ENCODE measurements at regions not wholly inside any gene's neighbourhood (a gene's known extent, or its start where the extent isn't known, plus 50 kb on each side); places are given as distances from the start of the nearest gene placed in this dataset.

DNA sequence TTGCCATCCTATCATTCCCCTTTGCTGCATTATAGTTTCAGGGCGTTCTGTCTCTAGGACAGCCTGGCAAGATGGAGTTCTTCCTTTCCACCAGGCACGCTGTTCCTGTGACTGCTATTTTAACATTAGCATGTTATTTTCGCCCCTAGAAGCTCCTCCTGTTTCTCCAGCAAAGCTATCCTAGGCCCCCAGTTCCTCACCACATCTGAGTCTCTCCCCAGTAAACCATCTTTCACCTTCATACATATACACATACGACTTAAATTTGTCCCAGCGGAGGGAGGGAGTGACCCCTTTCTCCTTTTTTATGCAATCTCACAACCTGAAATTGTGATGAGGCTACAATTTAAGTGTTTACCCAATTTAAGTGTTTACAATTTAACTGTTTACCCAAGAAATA lies 66.7 kb upstream of the FRMD6 start:
- Histone ChIP-seq H3K27me3 (peaks cover 10% of the 10 kb centered on the region), H3K27ac (no peak overlapping the region), H3K4me1 (ENCODE audit: control insufficient read depth in 1 of 2, insufficient read depth in 1 of 2, low read depth in 1 of 2, low read length in 1 of 2) (no peaks in the 10 kb centered on the region), H3K9me3 (no peaks in the 10 kb centered on the region), H3K4me3 (ENCODE audit: low read depth in 1 of 2, low read length in 1 of 2) (no peak overlapping the region), H3K36me3 (no peaks in the 10 kb centered on the region)
- TF ChIP-seq, protein P1, sequence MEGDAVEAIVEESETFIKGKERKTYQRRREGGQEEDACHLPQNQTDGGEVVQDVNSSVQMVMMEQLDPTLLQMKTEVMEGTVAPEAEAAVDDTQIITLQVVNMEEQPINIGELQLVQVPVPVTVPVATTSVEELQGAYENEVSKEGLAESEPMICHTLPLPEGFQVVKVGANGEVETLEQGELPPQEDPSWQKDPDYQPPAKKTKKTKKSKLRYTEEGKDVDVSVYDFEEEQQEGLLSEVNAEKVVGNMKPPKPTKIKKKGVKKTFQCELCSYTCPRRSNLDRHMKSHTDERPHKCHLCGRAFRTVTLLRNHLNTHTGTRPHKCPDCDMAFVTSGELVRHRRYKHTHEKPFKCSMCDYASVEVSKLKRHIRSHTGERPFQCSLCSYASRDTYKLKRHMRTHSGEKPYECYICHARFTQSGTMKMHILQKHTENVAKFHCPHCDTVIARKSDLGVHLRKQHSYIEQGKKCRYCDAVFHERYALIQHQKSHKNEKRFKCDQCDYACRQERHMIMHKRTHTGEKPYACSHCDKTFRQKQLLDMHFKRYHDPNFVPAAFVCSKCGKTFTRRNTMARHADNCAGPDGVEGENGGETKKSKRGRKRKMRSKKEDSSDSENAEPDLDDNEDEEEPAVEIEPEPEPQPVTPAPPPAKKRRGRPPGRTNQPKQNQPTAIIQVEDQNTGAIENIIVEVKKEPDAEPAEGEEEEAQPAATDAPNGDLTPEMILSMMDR (IDR thresholded peaks at IDR 0.05) = no peak

DNA sequence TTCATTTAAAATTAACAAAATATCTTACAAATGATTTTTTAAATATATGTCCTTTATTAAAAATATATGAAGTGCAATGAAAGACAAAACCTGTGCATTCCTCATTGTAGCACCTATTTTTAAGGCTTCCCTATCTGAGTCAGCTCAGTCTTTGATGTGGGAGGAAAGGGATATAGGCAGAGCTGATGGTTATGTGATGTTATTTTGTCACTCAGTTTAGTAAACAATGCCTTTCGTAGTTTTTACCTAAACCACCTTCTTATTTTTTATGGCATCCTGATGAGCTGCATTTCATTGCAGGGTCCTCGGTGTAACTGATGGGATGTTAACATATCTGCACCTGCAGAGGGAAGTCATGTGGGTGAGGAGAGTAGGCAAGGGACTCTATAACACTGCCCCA lies 58.9 kb upstream of the FRMD6 start:
- H3K4me1 ChIP-seq (ENCODE audit: control insufficient read depth in 1 of 2, insufficient read depth in 1 of 2, low read depth in 1 of 2, low read length in 1 of 2) = no peaks in the 10 kb centered on the region
- H3K27me3 ChIP-seq = peaks cover 27% of the 10 kb centered on the region
- H3K9me3 ChIP-seq = no peaks in the 10 kb centered on the region
- no peak overlapping the region for H3K4me3 ChIP-seq (ENCODE audit: low read depth in 1 of 2, low read length in 1 of 2)
- TF ChIP-seq, protein P1 (IDR thresholded peaks at IDR 0.05) = no peak
- no peaks in the 10 kb centered on the region for H3K36me3 ChIP-seq
- no peak overlapping the region for H3K27ac ChIP-seq

DNA sequence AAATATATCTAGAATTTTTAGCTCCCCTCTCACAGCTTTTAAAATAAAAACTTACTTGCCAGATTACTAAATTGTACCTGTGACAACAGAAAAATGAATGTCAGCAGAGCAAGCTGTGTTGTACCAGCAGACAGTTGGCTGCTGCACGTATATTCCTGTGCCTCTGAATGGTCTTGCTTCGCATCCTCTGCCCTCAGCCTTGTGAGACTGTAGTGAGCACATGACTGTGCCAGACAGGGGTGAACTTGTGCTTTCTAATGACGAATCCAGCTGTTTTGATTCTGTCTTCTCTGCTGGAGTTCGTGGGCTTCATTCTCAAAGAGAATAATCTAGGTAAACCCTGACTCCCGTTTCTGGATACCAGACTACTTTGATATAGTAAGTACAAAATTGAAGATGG lies 58.3 kb upstream of the FRMD6 start:
- H3K27ac ChIP-seq = no peak overlapping the region
- H3K27me3 ChIP-seq = peaks cover 27% of the 10 kb centered on the region
- no peaks in the 10 kb centered on the region for H3K36me3 ChIP-seq
- TF ChIP-seq, protein P1 (IDR thresholded peaks at IDR 0.05) = no peak
- no peak overlapping the region for H3K4me3 ChIP-seq (ENCODE audit: low read depth in 1 of 2, low read length in 1 of 2)
- H3K4me1 ChIP-seq (ENCODE audit: control insufficient read depth in 1 of 2, insufficient read depth in 1 of 2, low read depth in 1 of 2, low read length in 1 of 2) = no peaks in the 10 kb centered on the region
- no peaks in the 10 kb centered on the region for H3K9me3 ChIP-seq

DNA sequence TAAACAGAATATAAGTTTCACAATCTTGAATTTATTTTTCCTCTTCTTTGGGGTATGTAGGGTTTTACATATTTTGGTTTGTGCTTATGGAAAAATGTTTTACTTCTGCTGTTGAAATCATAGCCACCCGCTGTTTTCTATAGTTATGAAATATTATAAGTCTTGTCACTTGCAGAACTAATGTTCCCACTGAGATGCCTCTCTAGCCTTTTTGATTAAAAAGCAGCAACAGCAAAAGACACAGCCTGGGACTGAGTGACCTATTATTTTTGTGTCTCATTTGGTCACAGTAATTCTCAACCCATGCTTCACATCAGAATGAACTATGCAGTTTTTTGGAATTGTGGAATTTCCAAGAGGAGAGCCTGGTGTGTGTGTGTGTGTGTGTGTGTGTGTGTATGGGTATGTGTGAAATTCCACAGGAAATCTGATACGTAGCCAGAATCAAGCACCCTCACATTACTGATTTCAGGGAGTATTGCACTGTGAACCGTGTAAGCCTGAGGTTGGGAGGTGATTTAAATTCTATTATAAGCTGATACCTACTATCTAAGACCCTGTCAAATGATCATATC lies 55.7 kb upstream of the FRMD6 start:
- no peaks in the 10 kb centered on the region for H3K4me1 ChIP-seq (ENCODE audit: control insufficient read depth in 1 of 2, insufficient read depth in 1 of 2, low read depth in 1 of 2, low read length in 1 of 2)

DNA sequence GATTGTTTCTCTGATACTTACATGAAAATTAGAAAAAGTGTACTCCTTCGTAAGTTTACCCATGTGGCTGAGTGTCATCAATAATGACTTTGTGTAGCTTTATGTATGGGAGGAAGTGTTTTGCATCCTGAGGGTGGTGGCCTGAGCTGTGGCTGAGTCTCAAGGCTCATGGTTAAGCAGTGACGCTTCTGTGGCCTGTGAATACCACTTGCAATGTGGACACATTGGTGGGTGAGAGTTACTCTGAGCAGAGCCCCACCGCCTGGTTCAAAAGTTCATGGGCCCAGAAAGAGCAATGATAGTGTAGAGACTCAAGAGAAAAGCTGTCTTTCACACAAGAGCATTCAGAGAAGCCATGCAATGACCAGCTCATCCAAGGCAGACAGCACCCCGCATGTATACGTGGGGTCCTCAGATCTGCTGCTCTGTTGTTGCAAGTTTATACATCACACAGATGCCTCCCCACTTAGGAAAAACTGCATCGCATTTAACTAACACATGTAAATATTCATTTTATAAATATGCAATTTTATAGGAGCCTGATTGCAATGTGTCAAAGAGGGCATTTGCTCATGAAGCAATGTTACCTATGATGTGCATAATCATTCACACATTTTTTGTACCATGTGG lies 55.1 kb upstream of the FRMD6 start:
- H3K4me1 ChIP-seq (ENCODE audit: control insufficient read depth in 1 of 2, insufficient read depth in 1 of 2, low read depth in 1 of 2, low read length in 1 of 2) = no peaks in the 10 kb centered on the region
- H3K36me3 ChIP-seq = no peaks in the 10 kb centered on the region
- no peak overlapping the region for H3K4me3 ChIP-seq (ENCODE audit: low read depth in 1 of 2, low read length in 1 of 2)
- H3K27ac ChIP-seq = no peak overlapping the region
- H3K9me3 ChIP-seq = no peaks in the 10 kb centered on the region
- peaks cover 39% of the 10 kb centered on the region for H3K27me3 ChIP-seq
- TF ChIP-seq, protein P1 (IDR thresholded peaks at IDR 0.05) = no peak

More for the DNA sequence above, 55.7 kb upstream of the FRMD6 start:
- Histone ChIP-seq H3K27me3 (peaks cover 37% of the 10 kb centered on the region), H3K27ac (no peak overlapping the region), H3K36me3 (no peaks in the 10 kb centered on the region), H3K9me3 (no peaks in the 10 kb centered on the region), H3K4me3 (ENCODE audit: low read depth in 1 of 2, low read length in 1 of 2) (no peak overlapping the region)
- TF ChIP-seq, protein P1 (IDR thresholded peaks at IDR 0.05) = no peak
